ENCODE measurements at regions not wholly inside any gene's neighbourhood (a gene's known extent, or its start where the extent isn't known, plus 50 kb on each side); places are given as distances from the start of the nearest gene placed in this dataset.
"Not testable (repeated sequence)": the region's sequence is repeated elsewhere in the genome, so short reads cannot be mapped to it uniquely, and the experiment has no call there.

GRCh38 chr13:107808389-107808788 lies 406.9 kb downstream of the LIG4 start:
- no peak for DNase-seq

- no peak for DNase-seq
Measured at GRCh38 chr13:107807306-107808073, 407.8 kb downstream of the LIG4 start.

GRCh38 chr13:107806726-107807125 lies 408.6 kb downstream of the LIG4 start:
- DNase-seq, result no peak

GRCh38 chr13:107803822-107804495 lies 411.4 kb downstream of the LIG4 start:
- DNase-seq, result no peak

- no peak for DNase-seq
Measured at GRCh38 chr13:107801621-107802020, 413.7 kb downstream of the LIG4 start.

GRCh38 chr13:107799001-107799400 lies 416.3 kb downstream of the LIG4 start:
- no peak for DNase-seq

- DNase-seq, result no peak
Measured at GRCh38 chr13:107790397-107790796, 424.9 kb downstream of the LIG4 start.

- no peak for DNase-seq
Measured at GRCh38 chr13:107788464-107789165, 426.7 kb downstream of the LIG4 start.

- DNase-seq, result not testable (repeated sequence)
Measured at GRCh38 chr13:107782646-107783045, 432.7 kb downstream of the LIG4 start.

- DNase-seq, result no peak
Measured at GRCh38 chr13:107778094-107778493, 437.2 kb downstream of the LIG4 start.

GRCh38 chr13:107770541-107770940 lies 444.8 kb downstream of the LIG4 start:
- no peak for DNase-seq

- DNase-seq, result no peak
Measured at GRCh38 chr13:107767119-107767518, 448.2 kb downstream of the LIG4 start.

- DNase-seq, result no peak
Measured at GRCh38 chr13:107765724-107766401, 449.5 kb downstream of the LIG4 start.

GRCh38 chr13:107764046-107764445 lies 451.3 kb downstream of the LIG4 start:
- no peak for DNase-seq

- DNase-seq, result no peak
Measured at GRCh38 chr13:107753748-107754147, 461.6 kb downstream of the LIG4 start.

GRCh38 chr13:107753291-107753690 lies 462.0 kb downstream of the LIG4 start:
- no peak for DNase-seq

GRCh38 chr13:107743983-107744382 lies 471.4 kb downstream of the LIG4 start:
- no peak for DNase-seq

- DNase-seq, result no peak
Measured at GRCh38 chr13:107743526-107743925, 471.8 kb downstream of the LIG4 start.

- DNase-seq, result no peak
Measured at GRCh38 chr13:107743100-107743499, 472.2 kb downstream of the LIG4 start.

GRCh38 chr13:107742544-107742943 lies 472.8 kb downstream of the LIG4 start:
- DNase-seq, result no peak

GRCh38 chr13:107738004-107738403 lies 477.3 kb downstream of the LIG4 start:
- DNase-seq, result no peak

- no peak for DNase-seq
Measured at GRCh38 chr13:107736731-107737130, 478.6 kb downstream of the LIG4 start.

GRCh38 chr13:107736170-107736569 lies 479.2 kb downstream of the LIG4 start:
- DNase-seq, result no peak

Data from NCI-H2107 (cell line).